ENCODE measurements at regions not wholly inside any gene's neighbourhood (a gene's known extent, or its start where the extent isn't known, plus 50 kb on each side); places are given as distances from the start of the nearest gene placed in this dataset.

GRCh38 chr5:34562791-34563190 lies 93.3 kb upstream of the RAI14 start:
- H3K36me3 Mint-ChIP-seq (ENCODE audit: low read depth) = no peaks in the 10 kb centered on the region
- no peaks in the 10 kb centered on the region for H3K4me1 Mint-ChIP-seq (ENCODE audit: low read depth)
- H3K4me3 Mint-ChIP-seq = no peak overlapping the region
- peaks cover 2% of the 10 kb centered on the region for H3K27me3 Mint-ChIP-seq
- CTCF ChIA-PET = interaction anchor here (0.8 kb wide), 1 partner anchor 40 kb away, joined by 3 read pairs; no protein-coding TSS in a partner anchor
- H3K9me3 Mint-ChIP-seq = no peaks in the 10 kb centered on the region
- DNase-seq = no peak
- no peak overlapping the region for H3K27ac Mint-ChIP-seq
- POLR2A ChIA-PET = no interaction called here
- intact Hi-C loops (cut with micrococcal nuclease) = no loop called here
- ATAC-seq = no peak
- TF ChIP-seq CTCF (IDR thresholded peaks at IDR 0.05) = no peak

DNA sequence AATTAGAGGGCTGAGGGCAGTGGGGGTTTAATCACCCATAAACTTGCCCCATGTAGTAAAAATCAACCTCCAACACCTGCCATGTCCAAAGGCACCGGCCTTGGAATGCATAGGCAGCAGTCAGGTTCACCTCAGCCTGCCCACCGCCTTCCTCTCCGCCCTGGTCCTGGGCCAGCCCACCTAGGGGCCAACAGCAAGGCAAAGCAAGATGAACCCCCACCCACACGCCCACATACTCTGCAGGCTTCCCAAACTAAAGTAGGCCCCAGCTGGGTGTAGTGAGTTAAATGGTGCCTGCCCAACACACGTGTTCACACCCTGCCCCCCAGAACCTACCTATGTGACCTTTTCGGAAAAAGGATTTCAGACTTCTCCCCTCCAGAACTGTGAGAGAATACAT lies 92.9 kb upstream of the RAI14 start:
- Mint-ChIP-seq H3K36me3 (ENCODE audit: low read depth) (no peaks in the 10 kb centered on the region), H3K4me1 (ENCODE audit: low read depth) (no peaks in the 10 kb centered on the region), H3K27me3 (peaks cover under 1% of the 10 kb centered on the region), H3K4me3 (no peak overlapping the region), H3K27ac (no peak overlapping the region), H3K9me3 (no peaks in the 10 kb centered on the region)
- CTCF ChIA-PET = interaction anchor here (0.8 kb wide), 1 partner anchor 40 kb away, joined by 3 read pairs; no protein-coding TSS in a partner anchor
- ATAC-seq (no peak), DNase-seq (no peak)
- intact Hi-C loops (cut with micrococcal nuclease) = no loop called here
- no peak for TF ChIP-seq CTCF (IDR thresholded peaks at IDR 0.05)
- POLR2A ChIA-PET = no interaction called here

GRCh38 chr5:34563931-34564709 lies 92.0 kb upstream of the RAI14 start:
- intact Hi-C loops (cut with micrococcal nuclease) = no loop called here
- TF ChIP-seq CTCF (IDR thresholded peaks at IDR 0.05) = no peak
- DNase-seq (no peak), ATAC-seq (no peak)
- Mint-ChIP-seq H3K4me1 (ENCODE audit: low read depth) (no peaks in the 10 kb centered on the region), H3K9me3 (no peaks in the 10 kb centered on the region), H3K36me3 (ENCODE audit: low read depth) (no peaks in the 10 kb centered on the region), H3K27me3 (no peaks in the 10 kb centered on the region), H3K27ac (no peak overlapping the region), H3K4me3 (no peak overlapping the region)
- CTCF ChIA-PET = no interaction called here
- POLR2A ChIA-PET = no interaction called here

DNA sequence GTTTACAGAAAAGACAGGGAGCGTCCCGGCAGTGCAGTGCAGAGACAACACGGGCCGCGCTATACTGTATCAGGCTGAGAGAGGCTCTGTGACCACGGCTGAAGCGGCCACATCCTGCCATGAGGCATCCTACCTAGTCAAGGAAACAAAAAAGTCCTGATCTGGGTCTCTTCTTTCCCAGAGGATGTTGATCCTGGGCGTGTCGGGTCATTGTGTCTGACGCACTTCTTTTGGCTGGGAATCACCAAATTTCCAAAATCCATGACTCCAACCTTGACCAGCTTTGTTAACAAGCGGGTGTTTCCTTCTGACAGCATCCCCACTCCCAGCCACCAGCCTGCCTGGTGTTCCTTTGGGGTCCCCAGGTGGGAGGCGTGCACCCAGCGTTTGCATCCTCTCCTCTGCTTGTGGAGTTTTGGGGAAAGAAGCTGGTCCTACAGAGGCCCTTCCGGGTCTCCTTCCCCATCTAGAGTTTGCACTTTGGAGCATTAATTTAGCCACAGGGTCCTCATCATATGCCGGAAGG lies 91.4 kb upstream of the RAI14 start:
- TF ChIP-seq CTCF (IDR thresholded peaks at IDR 0.05) = no peak
- ChIA-PET CTCF (no interaction called here), POLR2A (no interaction called here)
- Mint-ChIP-seq H3K4me1 (ENCODE audit: low read depth) (no peaks in the 10 kb centered on the region), H3K9me3 (no peaks in the 10 kb centered on the region), H3K36me3 (ENCODE audit: low read depth) (no peaks in the 10 kb centered on the region), H3K27me3 (no peaks in the 10 kb centered on the region), H3K27ac (no peak overlapping the region), H3K4me3 (no peak overlapping the region)
- intact Hi-C loops (cut with micrococcal nuclease) = no loop called here
- DNase-seq (no peak), ATAC-seq (no peak)

DNA sequence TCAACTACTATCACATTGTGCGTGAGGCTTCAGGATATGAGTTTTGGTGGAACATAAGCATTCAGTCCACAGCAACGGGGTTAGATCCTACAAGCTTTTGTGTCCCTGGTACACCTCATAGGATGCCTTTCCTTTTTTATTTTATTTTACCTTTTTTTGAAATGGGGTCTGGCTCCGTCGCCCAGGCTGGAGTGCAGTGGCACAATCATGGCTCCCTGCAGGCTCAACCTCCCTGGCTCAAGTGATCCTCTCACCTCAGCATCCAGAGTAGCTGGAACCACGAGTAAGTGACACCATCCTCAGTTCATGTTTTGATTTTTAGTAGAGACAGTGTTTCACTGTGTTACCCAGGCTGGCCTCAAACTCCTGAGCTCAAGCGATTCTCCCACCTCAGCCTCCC lies 86.0 kb upstream of the RAI14 start:
- peaks cover 6% of the 10 kb centered on the region for H3K4me1 Mint-ChIP-seq (ENCODE audit: low read depth)
- DNase-seq (no peak), ATAC-seq (no peak)
- no peak for TF ChIP-seq CTCF (IDR thresholded peaks at IDR 0.05)
- no peak overlapping the region for H3K27ac Mint-ChIP-seq
- no peaks in the 10 kb centered on the region for H3K9me3 Mint-ChIP-seq
- intact Hi-C loops (cut with micrococcal nuclease) = no loop called here
- H3K36me3 Mint-ChIP-seq (ENCODE audit: low read depth) = no peaks in the 10 kb centered on the region
- H3K27me3 Mint-ChIP-seq = peaks cover 2% of the 10 kb centered on the region
- H3K4me3 Mint-ChIP-seq = no peak overlapping the region
- POLR2A ChIA-PET = no interaction called here
- CTCF ChIA-PET = no interaction called here

All from activated CD8-positive, alpha-beta T cell treated with anti-CD3 and anti-CD28 coated beads for 36 hours (primary cell).